Activated CD8-positive, alpha-beta T cell treated with anti-CD3 and anti-CD28 coated beads, Interleukin-2, amount 10 ng/mL, durations not matched to agents 7 days and 5 days (primary cell): ENCODE measurements at regions not wholly inside any gene's neighbourhood (a gene's known extent, or its start where the extent isn't known, plus 50 kb on each side); places are given as distances from the start of the nearest gene placed in this dataset.
"Not testable (repeated sequence)": the region's sequence is repeated elsewhere in the genome, so short reads cannot be mapped to it uniquely, and the experiment has no call there.

Source experiments
- ATAC-seq: fragments of 150-1000 bp; cut with Tn5 transposase; one replicate; pipeline ENCODE4 v1.10.0; 2021; ENCODE audit warnings: moderate library complexity
- CTCF ChIA-PET: fragments of 350-600 bp; sonication (Branson Sonifier 250); formaldehyde crosslinking; loops from one replicate; lab custom pipeline; 2021; ENCODE audit warnings: antibody characterized with exemption; lab: Charles Lee
- POLR2A ChIA-PET: fragments of 350-600 bp; sonication (Branson Sonifier 250); formaldehyde crosslinking; loops from one replicate; lab custom pipeline; 2021; ENCODE audit warnings: antibody characterized with exemption; lab: Charles Lee
- DNase-seq: peaks from one replicate; pipeline ENCODE4 v3.0.0-alpha.2; 2020
- H3K27ac Mint-ChIP-seq: one replicate; pipeline ENCODE4 v1.8.0; 2021; ENCODE audit warnings: mild to moderate bottlenecking, mixed read lengths
- H3K27me3 Mint-ChIP-seq: one replicate; pipeline ENCODE4 v1.8.0; 2021; ENCODE audit warnings: low read depth, mixed read lengths
- H3K36me3 Mint-ChIP-seq: one replicate; pipeline ENCODE4 v1.8.0; 2021; ENCODE audit warnings: low read depth, mixed read lengths
- H3K4me1 Mint-ChIP-seq: one replicate; pipeline ENCODE4 v1.8.0; 2021; ENCODE audit warnings: low read depth, mixed read lengths
- H3K4me3 Mint-ChIP-seq: one replicate; pipeline ENCODE4 v1.8.0; 2021; ENCODE audit warnings: mild to moderate bottlenecking, mixed read lengths
- H3K9me3 Mint-ChIP-seq: one replicate; pipeline ENCODE4 v1.8.0; 2022; ENCODE audit warnings: mixed read lengths; ENCODE audit not compliant: insufficient read depth

DNA sequence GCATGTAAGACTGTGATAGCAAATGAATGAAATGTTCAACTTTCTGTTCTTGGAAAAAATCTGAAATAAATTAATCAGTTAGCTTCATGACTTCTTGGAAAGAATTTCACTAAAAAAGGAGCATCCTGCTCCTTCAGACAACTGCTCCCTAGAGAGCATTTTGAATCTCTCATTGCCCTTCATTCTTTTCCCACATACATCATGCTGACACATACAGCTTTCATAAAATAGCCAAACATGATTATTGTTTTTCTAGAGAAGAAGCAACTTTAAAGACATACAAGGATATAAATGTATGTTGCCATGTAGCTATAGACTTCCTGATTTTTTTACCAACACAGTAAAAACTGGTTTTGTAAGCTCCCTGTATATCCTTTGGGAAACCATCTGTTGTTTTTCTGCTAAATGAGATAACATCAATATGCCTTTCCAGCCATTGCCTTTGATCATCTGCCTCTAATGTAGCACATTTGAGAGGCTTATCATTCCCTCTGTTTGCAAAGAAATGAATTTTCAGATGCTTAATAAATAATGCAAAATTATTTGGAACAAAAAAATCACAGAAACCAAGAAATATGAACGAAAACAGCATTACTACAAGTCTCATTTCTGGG, 248.2 kb upstream of the GPR149 start:
- CTCF ChIA-PET = no interaction called here
- POLR2A ChIA-PET = no interaction called here
- Mint-ChIP-seq H3K4me1 (no peaks in the 10 kb centered on the region), H3K27me3 (no peaks in the 10 kb centered on the region), H3K9me3 (no peaks in the 10 kb centered on the region), H3K4me3 (no peak overlapping the region), H3K36me3 (no peaks in the 10 kb centered on the region), H3K27ac (no peak overlapping the region)
- no peak for DNase-seq
- no peak for ATAC-seq

DNA sequence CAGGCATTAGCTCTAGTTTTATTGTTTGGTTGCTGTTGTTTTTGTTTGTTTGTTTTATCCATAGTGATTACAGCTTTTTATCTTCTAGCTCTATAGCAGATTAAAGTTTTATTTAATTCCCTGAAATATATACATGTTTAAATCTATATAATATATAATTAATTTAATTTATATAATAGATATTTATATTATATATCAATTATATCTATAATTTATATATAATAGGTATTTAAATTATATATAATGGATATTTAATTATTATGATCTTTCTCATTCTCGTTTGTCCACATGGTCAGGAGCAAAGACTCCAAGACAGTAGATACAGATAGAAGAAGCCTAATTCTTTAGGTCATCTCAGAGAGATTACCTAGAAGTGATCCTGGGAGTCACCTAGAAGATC, 238.8 kb upstream of the GPR149 start:
- H3K9me3 Mint-ChIP-seq = no peaks in the 10 kb centered on the region
- H3K36me3 Mint-ChIP-seq = no peaks in the 10 kb centered on the region
- DNase-seq (no peak), ATAC-seq (no peak)
- H3K4me1 Mint-ChIP-seq = no peaks in the 10 kb centered on the region
- CTCF ChIA-PET = no interaction called here
- POLR2A ChIA-PET = no interaction called here
- no peak overlapping the region for H3K4me3 Mint-ChIP-seq
- H3K27me3 Mint-ChIP-seq = no peaks in the 10 kb centered on the region
- no peak overlapping the region for H3K27ac Mint-ChIP-seq

DNA sequence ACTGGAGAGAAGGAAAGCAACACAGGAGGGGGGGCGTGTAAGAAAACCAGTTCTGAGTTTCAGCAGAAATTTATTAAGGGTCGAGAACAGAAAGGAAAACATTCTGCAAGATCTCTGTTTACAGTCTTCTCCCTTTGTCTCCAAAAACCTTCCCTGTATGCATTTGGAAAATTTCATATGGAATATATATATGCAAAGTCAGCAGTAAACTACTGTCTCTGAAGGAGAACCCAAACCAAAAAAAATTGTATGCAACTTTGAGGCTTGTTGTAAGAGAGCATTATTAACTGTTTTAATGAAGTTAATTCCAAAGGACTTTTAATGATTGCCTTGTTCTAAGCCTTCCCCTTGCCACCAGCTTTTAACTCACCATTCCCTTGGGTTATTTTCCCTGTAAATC, 238.2 kb upstream of the GPR149 start:
- DNase-seq (no peak), ATAC-seq (no peak)
- ChIA-PET POLR2A (no interaction called here), CTCF (no interaction called here)
- Mint-ChIP-seq H3K27me3 (no peaks in the 10 kb centered on the region), H3K4me3 (no peak overlapping the region), H3K9me3 (no peaks in the 10 kb centered on the region), H3K27ac (no peak overlapping the region), H3K4me1 (no peaks in the 10 kb centered on the region), H3K36me3 (no peaks in the 10 kb centered on the region)

GRCh38 chr3:154666542-154666941, 236.6 kb upstream of the GPR149 start:
- Mint-ChIP-seq H3K27ac (no peak overlapping the region), H3K9me3 (no peaks in the 10 kb centered on the region), H3K4me1 (no peaks in the 10 kb centered on the region), H3K27me3 (no peaks in the 10 kb centered on the region), H3K4me3 (no peak overlapping the region), H3K36me3 (no peaks in the 10 kb centered on the region)
- CTCF ChIA-PET = no interaction called here
- POLR2A ChIA-PET = no interaction called here
- no peak for ATAC-seq
- DNase-seq = no peak

DNA sequence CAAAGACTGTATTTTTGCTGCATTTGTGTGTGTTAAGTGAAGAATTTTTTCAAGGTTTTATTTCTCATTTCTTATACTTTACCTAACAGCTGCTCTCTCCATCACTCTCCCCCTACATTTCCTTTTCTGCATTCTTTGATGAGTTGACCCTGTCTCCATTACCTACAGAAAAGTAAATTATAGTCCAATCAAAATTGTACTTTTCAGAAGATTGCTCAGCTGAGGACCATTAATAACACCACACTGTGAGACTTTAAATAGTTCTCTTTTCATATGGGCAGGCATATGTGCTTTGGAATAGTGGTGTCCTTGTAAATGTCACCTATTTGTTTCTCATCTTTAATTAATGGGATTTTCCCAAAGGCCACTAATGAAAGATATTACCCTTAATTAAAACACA, 234.7 kb upstream of the GPR149 start:
- CTCF ChIA-PET = no interaction called here
- no peak for ATAC-seq
- no peaks in the 10 kb centered on the region for H3K9me3 Mint-ChIP-seq
- no peaks in the 10 kb centered on the region for H3K36me3 Mint-ChIP-seq
- no peak overlapping the region for H3K27ac Mint-ChIP-seq
- H3K27me3 Mint-ChIP-seq = no peaks in the 10 kb centered on the region
- H3K4me1 Mint-ChIP-seq = no peaks in the 10 kb centered on the region
- POLR2A ChIA-PET = no interaction called here
- H3K4me3 Mint-ChIP-seq = no peak overlapping the region
- no peak for DNase-seq

DNA sequence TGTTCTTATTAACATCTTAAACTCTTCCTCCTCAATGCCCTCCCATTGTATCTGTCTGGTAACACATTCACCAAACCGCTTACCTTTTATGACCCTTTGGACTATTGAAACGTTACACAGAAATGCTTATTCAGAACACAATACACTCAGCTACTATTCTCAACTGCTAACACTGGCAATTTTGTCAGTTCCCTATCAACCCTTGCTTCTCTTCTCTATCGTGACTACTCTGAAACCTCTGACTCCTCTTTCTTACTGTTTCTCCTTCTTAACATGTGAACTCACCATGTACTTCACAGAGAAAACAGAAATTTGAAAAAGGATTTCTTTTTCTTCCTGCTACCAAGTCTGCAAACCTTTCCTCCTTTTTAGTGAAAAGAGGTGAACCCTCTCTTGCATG, 232.9 kb upstream of the GPR149 start:
- Mint-ChIP-seq H3K27me3 (no peaks in the 10 kb centered on the region), H3K4me3 (no peak overlapping the region), H3K4me1 (no peaks in the 10 kb centered on the region), H3K9me3 (no peaks in the 10 kb centered on the region), H3K27ac (no peak overlapping the region), H3K36me3 (no peaks in the 10 kb centered on the region)
- ChIA-PET CTCF (no interaction called here), POLR2A (no interaction called here)
- no peak for DNase-seq
- no peak for ATAC-seq

GRCh38 chr3:154660811-154661210, 230.8 kb upstream of the GPR149 start:
- Mint-ChIP-seq H3K4me1 (no peaks in the 10 kb centered on the region), H3K9me3 (no peaks in the 10 kb centered on the region), H3K27ac (no peak overlapping the region), H3K36me3 (no peaks in the 10 kb centered on the region), H3K27me3 (no peaks in the 10 kb centered on the region), H3K4me3 (no peak overlapping the region)
- DNase-seq (no peak), ATAC-seq (no peak)
- POLR2A ChIA-PET = no interaction called here
- CTCF ChIA-PET = no interaction called here

DNA sequence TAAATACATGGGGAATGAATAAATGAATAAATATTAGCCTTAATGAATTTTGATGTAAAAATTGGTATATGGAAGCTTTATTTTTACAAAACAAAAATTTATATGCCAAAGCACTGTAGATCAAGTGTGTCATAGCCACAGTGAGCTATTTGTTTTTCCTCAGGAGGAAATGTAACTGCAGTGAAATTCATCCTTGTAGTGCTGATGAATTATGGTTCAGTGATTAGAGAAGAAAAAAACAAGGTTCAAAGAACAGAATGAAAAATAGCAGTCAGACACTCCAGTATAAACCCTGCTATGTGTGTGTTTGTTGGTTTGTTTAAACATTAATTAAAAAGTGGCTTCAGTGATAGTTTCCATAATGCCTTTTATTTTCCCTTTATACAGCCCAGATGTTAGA, 228.0 kb upstream of the GPR149 start:
- H3K4me1 Mint-ChIP-seq = no peaks in the 10 kb centered on the region
- H3K4me3 Mint-ChIP-seq = no peak overlapping the region
- H3K27me3 Mint-ChIP-seq = no peaks in the 10 kb centered on the region
- H3K9me3 Mint-ChIP-seq = no peaks in the 10 kb centered on the region
- ChIA-PET POLR2A (no interaction called here), CTCF (no interaction called here)
- ATAC-seq = no peak
- no peaks in the 10 kb centered on the region for H3K36me3 Mint-ChIP-seq
- no peak overlapping the region for H3K27ac Mint-ChIP-seq
- DNase-seq = no peak

DNA sequence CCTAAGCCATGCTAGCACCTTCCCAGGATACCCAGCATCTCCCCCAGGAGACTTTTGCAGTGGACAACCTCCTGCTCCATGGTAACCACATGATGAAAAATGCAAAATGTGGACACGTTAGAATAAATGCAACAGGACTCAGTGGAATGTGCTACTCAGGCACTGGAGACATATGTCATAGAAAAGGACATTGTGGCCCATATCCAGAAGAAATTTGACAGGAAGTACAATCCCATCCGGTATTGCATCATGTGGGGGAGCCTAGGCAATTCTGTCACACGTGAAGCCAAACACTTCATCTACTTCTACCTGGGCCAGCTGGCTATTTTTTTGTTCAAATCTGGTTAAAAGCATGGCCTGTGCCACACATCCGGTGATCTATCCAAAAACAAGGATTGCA, 227.2 kb upstream of the GPR149 start:
- Mint-ChIP-seq H3K9me3 (no peaks in the 10 kb centered on the region), H3K36me3 (no peaks in the 10 kb centered on the region), H3K27me3 (no peaks in the 10 kb centered on the region), H3K27ac (no peak overlapping the region), H3K4me3 (no peak overlapping the region), H3K4me1 (no peaks in the 10 kb centered on the region)
- ATAC-seq (no peak), DNase-seq (no peak)
- ChIA-PET CTCF (no interaction called here), POLR2A (no interaction called here)

- POLR2A ChIA-PET = no interaction called here
- Mint-ChIP-seq H3K27ac (no peak overlapping the region), H3K36me3 (no peaks in the 10 kb centered on the region), H3K4me3 (no peak overlapping the region), H3K27me3 (no peaks in the 10 kb centered on the region), H3K9me3 (no peaks in the 10 kb centered on the region), H3K4me1 (no peaks in the 10 kb centered on the region)
- no peak for ATAC-seq
- DNase-seq = no peak
- CTCF ChIA-PET = no interaction called here
These were observed 226.5 kb upstream of the GPR149 start for GRCh38 chr3:154656486-154656885.

DNA sequence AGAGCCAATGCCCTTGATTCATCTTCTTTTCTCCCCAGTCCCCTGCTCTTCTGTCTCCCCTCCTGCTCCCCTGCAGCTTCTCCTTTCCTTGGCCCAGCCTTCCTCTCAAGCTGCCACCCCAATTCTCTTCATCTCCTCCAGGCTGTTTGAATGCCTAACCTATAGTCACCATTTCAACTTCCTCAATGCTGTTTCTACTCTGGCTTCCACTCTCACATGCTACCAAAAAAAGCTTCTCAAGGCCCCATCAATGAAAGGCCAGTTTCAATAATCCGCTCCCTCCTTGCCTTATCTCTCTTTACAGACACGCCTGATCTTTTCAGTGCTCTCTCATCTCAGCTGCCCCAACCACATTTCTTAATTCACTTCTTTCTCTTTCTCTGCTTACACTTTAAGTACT, 212.2 kb upstream of the GPR149 start:
- ChIA-PET CTCF (no interaction called here), POLR2A (no interaction called here)
- Mint-ChIP-seq H3K4me1 (no peaks in the 10 kb centered on the region), H3K36me3 (no peaks in the 10 kb centered on the region), H3K27ac (no peak overlapping the region), H3K4me3 (no peak overlapping the region), H3K27me3 (no peaks in the 10 kb centered on the region), H3K9me3 (no peaks in the 10 kb centered on the region)
- no peak for ATAC-seq
- DNase-seq = no peak

- H3K4me3 Mint-ChIP-seq = no peak overlapping the region
- H3K9me3 Mint-ChIP-seq = peaks cover 3% of the 10 kb centered on the region
- no peaks in the 10 kb centered on the region for H3K27me3 Mint-ChIP-seq
- no peak overlapping the region for H3K27ac Mint-ChIP-seq
- ATAC-seq = no peak
- DNase-seq = no peak
- H3K36me3 Mint-ChIP-seq = no peaks in the 10 kb centered on the region
- ChIA-PET POLR2A (no interaction called here), CTCF (no interaction called here)
- no peaks in the 10 kb centered on the region for H3K4me1 Mint-ChIP-seq
These were observed 195.8 kb upstream of the GPR149 start for GRCh38 chr3:154625756-154626155.

GRCh38 chr3:154619621-154620020, 189.6 kb upstream of the GPR149 start:
- H3K4me1 Mint-ChIP-seq, ATAC-seq, H3K9me3 Mint-ChIP-seq, H3K27ac Mint-ChIP-seq, DNase-seq, CTCF ChIA-PET, POLR2A ChIA-PET, H3K27me3 Mint-ChIP-seq, H3K36me3 Mint-ChIP-seq, H3K4me3 Mint-ChIP-seq: not testable (repeated sequence)
